Naive thymus-derived CD8-positive, alpha-beta T cell (primary cell): ENCODE measurements at regions not wholly inside any gene's neighbourhood (a gene's known extent, or its start where the extent isn't known, plus 50 kb on each side); places are given as distances from the start of the nearest gene placed in this dataset.

Experiments
- ATAC-seq, 2 donors: fragments of 150-1000 bp; cut with Tn5 transposase in 1 of 2; sonication (Bioruptor Pico), chemical (Tn5 transposase) in 1 of 2; 1 replicate in 1 of 2; 2 replicates in 1 of 2; pipeline ENCODE4 v1.10.0; 2021; ENCODE audit warnings: mild to moderate bottlenecking in 2 of 2, moderate library complexity in 2 of 2
- POLR2A ChIA-PET: fragments of 350-600 bp; sonication (Branson Sonifier 250); formaldehyde crosslinking; loops from one replicate; lab custom pipeline; 2021; ENCODE audit warnings: antibody characterized with exemption; lab: Charles Lee
- DNase-seq, 10 donors: peaks; one replicate each; pipeline versions ENCODE4 v3.0.0 to v3.0.0-alpha.2; 2020 to 2022
- H3K27ac Mint-ChIP-seq, 10 donors: one replicate each; pipeline ENCODE4 v1.8.0; 2020 to 2022; ENCODE audit warnings: mild to moderate bottlenecking in 10 of 10, mixed read lengths in 10 of 10, moderate library complexity in 4 of 10, inconsistent platforms in 1 of 10
- H3K27me3 Mint-ChIP-seq, 5 donors: one replicate each; pipeline ENCODE4 v1.8.0; 2021 to 2022; ENCODE audit warnings: mixed read lengths in 5 of 5
- H3K36me3 Mint-ChIP-seq, 3 donors: one replicate each; pipeline ENCODE4 v1.8.0; 2020 to 2022; ENCODE audit warnings: mixed read lengths in 3 of 3, mild to moderate bottlenecking in 2 of 3, inconsistent platforms in 1 of 3
- H3K4me1 Mint-ChIP-seq, 4 donors: one replicate each; pipeline ENCODE4 v1.8.0; 2021 to 2022; ENCODE audit warnings: mixed read lengths in 4 of 4
- H3K4me3 Mint-ChIP-seq, 10 donors: one replicate each; pipeline ENCODE4 v1.8.0; 2020 to 2022; ENCODE audit warnings: mild to moderate bottlenecking in 10 of 10, mixed read lengths in 10 of 10, moderate library complexity in 6 of 10, inconsistent platforms in 1 of 10
- H3K9me3 Mint-ChIP-seq, 9 donors: one replicate each; pipeline ENCODE4 v1.8.0; 2020 to 2022; ENCODE audit warnings: mixed read lengths in 9 of 9, mild to moderate bottlenecking in 3 of 9, inconsistent platforms in 1 of 9, moderate library complexity in 1 of 9

DNA sequence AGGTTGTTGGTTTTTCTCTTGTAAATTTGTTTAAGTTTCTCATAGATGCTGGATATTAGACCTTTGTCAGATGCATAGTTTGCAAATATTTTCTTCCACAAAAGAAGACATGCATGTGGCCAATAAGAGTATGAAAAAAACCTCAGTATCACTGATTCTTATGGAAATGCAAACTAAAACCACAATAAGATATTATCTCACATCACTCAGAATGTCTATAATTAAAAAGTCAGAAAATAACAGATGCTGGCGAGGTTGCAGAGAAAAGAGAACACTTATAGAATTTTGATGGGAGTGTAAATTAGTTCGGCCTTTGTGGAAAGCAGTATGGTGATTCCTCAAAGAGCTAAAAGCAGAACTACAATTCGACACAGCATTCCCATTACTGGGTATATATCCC, 1355.6 kb downstream of the FAM133A start:
- H3K27me3 Mint-ChIP-seq: no peaks in the 10 kb centered on the region
- H3K4me3 Mint-ChIP-seq: no peak overlapping the region
- no peak overlapping the region for H3K27ac Mint-ChIP-seq
- H3K36me3 Mint-ChIP-seq: no peaks in the 10 kb centered on the region
- no peak for DNase-seq
- ATAC-seq: no peak
- H3K9me3 Mint-ChIP-seq: peaks cover 0 to 13% (median 4%) of the 10 kb centered on the region in 9 donors
- POLR2A ChIA-PET: no interaction called here
- H3K4me1 Mint-ChIP-seq: no peaks in the 10 kb centered on the region

DNA sequence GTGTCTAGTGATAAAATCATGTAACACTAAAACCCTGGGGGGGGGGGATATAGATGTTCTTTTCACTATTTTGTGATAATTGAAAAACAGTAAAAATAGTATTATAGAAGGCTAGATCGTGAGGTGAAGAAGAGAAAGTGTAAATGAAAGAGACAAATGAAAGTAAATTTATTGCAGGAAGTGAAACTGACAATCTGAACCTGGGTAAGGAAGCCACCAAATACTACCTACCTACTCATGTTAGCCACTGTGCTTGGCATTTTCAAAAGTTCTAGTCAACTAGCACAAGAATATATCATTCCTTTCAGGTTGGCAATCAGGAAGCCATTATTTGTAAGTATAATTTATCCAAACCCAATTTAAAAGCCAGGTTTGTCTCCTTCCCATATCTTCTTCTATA, 1366.1 kb downstream of the FAM133A start:
- H3K4me3 Mint-ChIP-seq: no peak overlapping the region
- no peak overlapping the region for H3K27ac Mint-ChIP-seq
- no peak for DNase-seq
- ATAC-seq: no peak
- H3K36me3 Mint-ChIP-seq: peaks cover 0 to 5% (median 0%) of the 10 kb centered on the region in 3 donors
- H3K27me3 Mint-ChIP-seq: no peaks in the 10 kb centered on the region
- peaks cover 0 to 3% (median 0%) of the 10 kb centered on the region in 9 donors for H3K9me3 Mint-ChIP-seq
- POLR2A ChIA-PET: no interaction called here
- H3K4me1 Mint-ChIP-seq: no peaks in the 10 kb centered on the region

DNA sequence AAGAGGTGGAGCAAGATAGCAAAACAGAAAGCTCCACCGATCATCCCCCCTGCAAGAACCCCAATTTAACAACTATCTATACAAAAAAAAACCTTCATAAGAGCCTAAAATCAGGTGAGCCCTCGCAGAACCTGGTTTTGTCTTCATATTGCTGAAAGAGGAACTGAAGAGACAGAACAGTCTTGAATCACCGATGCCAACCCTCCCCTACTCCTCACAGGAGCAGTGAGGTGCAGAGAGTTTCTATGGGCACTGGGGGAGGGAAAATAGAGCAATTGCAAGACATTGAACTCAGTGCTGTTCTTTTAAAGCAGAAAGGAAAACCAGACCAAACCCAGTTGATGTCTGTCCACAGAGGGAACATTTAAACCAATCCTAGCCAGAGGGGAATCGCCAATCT, 1370.3 kb downstream of the FAM133A start:
- no peaks in the 10 kb centered on the region for H3K4me1 Mint-ChIP-seq
- no peak overlapping the region for H3K27ac Mint-ChIP-seq
- no peak overlapping the region for H3K4me3 Mint-ChIP-seq
- H3K9me3 Mint-ChIP-seq: peaks cover 0 to 9% (median 0%) of the 10 kb centered on the region in 9 donors
- POLR2A ChIA-PET: no interaction called here
- no peaks in the 10 kb centered on the region for H3K27me3 Mint-ChIP-seq
- DNase-seq (no peak), ATAC-seq (no peak)
- H3K36me3 Mint-ChIP-seq: no peaks in the 10 kb centered on the region

DNA sequence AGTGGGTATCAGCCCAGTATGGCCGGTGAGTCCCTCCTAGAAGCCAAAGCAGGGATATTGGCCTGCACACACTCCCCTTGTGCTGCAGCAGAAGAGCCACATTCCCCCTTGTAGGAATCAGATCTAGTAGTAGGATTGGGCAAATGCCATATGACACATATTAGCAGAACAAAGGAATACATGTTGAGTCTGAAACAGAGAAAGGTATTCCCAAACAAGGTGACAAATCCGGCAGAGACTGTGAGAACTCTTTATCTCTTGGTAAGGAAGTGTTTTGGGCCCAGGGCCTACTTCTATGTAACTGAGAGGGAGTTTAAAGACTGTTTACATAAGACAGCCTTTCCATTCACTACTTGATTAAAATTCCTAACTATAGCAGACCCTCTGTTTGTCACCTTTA, 1382.0 kb downstream of the FAM133A start:
- POLR2A ChIA-PET: no interaction called here
- Mint-ChIP-seq H3K27ac (no peak overlapping the region), H3K4me3 (no peak overlapping the region), H3K4me1 (no peaks in the 10 kb centered on the region), H3K36me3 (no peaks in the 10 kb centered on the region), H3K9me3 (no peaks in the 10 kb centered on the region), H3K27me3 (no peaks in the 10 kb centered on the region)
- ATAC-seq (no peak), DNase-seq (no peak)

DNA sequence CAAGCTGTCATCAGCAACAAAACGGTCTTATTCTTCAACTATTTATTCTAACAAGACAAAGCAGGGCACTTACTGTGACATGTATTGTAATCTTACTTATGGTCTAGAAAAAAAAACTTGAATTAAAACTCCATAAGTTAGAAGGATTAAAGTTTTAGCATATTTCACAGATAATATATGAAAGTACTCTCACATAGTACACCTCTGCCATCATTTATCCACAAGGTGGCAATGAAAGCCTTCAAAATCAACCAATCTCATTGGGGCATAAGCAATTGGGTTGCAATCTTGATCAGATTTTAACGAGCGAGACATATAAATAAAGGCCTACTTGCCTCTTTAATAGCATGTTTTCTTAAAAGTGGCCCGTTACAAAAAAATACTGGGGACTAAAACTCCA, 1382.9 kb downstream of the FAM133A start:
- H3K4me1 Mint-ChIP-seq: no peaks in the 10 kb centered on the region
- no peaks in the 10 kb centered on the region for H3K9me3 Mint-ChIP-seq
- H3K4me3 Mint-ChIP-seq: no peak overlapping the region
- no peak overlapping the region for H3K27ac Mint-ChIP-seq
- no peaks in the 10 kb centered on the region for H3K36me3 Mint-ChIP-seq
- ATAC-seq: no peak
- no peaks in the 10 kb centered on the region for H3K27me3 Mint-ChIP-seq
- no peak for DNase-seq
- POLR2A ChIA-PET: no interaction called here

DNA sequence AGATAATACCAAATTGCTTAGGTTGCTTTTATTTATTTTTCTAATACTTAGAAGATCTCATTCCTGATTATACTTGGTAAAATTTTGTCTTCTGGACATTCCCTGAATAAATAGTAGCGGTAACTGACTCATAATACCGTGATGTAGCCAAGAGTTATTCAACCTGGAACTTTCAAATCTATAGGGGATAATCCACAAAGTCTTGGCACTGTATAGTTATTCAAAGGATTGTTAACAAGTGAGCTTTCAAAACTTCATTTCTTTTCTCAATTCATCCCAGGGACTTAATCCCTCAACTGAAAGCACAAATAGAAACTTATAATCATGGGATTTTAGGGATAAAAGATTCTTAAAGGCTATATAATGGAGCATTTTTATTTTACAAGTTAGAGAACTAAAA, 1383.3 kb downstream of the FAM133A start:
- no peaks in the 10 kb centered on the region for H3K9me3 Mint-ChIP-seq
- no peak for DNase-seq
- H3K4me3 Mint-ChIP-seq: no peak overlapping the region
- ATAC-seq: no peak
- H3K27ac Mint-ChIP-seq: no peak overlapping the region
- no peaks in the 10 kb centered on the region for H3K27me3 Mint-ChIP-seq
- no peaks in the 10 kb centered on the region for H3K36me3 Mint-ChIP-seq
- POLR2A ChIA-PET: no interaction called here
- no peaks in the 10 kb centered on the region for H3K4me1 Mint-ChIP-seq

DNA sequence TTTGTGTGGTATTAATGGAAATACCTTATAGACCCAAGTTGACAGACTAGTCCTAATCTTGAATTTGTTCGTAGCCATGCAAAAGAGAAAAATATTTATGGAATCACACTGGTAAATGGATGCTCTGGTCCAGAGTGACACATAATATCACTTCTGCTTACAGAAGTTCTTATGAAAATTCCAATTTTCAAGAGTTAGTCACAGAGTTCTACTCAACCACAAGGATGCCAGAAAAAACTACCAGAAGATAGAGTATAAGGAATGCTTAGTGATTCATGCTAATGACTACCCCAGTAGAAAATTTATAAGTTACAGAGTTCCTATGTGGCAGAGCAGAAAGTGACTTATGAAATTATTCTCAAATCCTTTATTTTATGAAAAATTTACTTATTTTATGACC, 1384.8 kb downstream of the FAM133A start:
- H3K4me1 Mint-ChIP-seq: no peaks in the 10 kb centered on the region
- no peaks in the 10 kb centered on the region for H3K27me3 Mint-ChIP-seq
- no peaks in the 10 kb centered on the region for H3K36me3 Mint-ChIP-seq
- H3K27ac Mint-ChIP-seq: no peak overlapping the region
- DNase-seq (no peak), ATAC-seq (no peak)
- no peak overlapping the region for H3K4me3 Mint-ChIP-seq
- POLR2A ChIA-PET: no interaction called here
- no peaks in the 10 kb centered on the region for H3K9me3 Mint-ChIP-seq

DNA sequence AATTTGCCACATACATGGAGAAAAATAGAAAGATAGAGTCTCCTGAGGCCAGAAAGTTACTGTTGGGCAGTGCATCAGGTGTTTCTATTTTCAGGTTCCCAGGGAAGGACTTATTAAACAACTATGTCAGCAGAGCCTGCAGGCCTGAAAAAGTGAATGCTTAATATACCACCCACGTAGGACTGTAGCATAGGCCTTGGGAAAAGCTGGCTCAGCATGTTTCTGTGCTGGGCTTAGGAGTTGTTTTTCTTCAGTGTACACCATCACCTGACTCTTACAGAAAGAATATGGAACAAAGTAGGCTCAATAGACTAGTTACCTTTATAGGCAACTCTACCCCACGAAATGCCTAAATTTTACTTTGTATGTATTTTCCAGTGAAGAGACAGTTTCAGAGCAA, 1385.9 kb downstream of the FAM133A start:
- H3K4me1 Mint-ChIP-seq: no peaks in the 10 kb centered on the region
- ATAC-seq (no peak), DNase-seq (no peak)
- no peak overlapping the region for H3K27ac Mint-ChIP-seq
- H3K27me3 Mint-ChIP-seq: no peaks in the 10 kb centered on the region
- H3K4me3 Mint-ChIP-seq: no peak overlapping the region
- POLR2A ChIA-PET: no interaction called here
- no peaks in the 10 kb centered on the region for H3K9me3 Mint-ChIP-seq
- H3K36me3 Mint-ChIP-seq: no peaks in the 10 kb centered on the region

DNA sequence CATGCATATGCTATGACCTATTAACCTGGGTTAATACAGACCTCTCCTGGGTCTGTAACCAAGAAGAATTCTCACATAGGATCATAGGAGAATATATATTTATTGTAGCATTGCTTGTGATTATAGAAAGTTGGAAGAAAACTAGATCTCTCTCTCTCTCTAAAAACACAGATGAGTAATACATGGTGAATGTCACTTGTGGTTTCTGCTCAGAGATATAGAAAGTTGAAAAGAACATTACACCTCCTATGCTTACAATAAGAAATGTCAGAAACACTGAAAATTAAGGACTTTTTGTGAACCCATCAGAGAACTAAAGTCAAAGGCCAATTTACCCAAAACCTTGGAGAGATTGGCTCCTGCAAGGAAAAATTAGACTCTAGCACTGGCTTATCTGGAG, 1389.5 kb downstream of the FAM133A start:
- Mint-ChIP-seq H3K4me1 (no peaks in the 10 kb centered on the region), H3K4me3 (no peak overlapping the region), H3K27ac (no peak overlapping the region), H3K36me3 (no peaks in the 10 kb centered on the region), H3K9me3 (no peaks in the 10 kb centered on the region), H3K27me3 (no peaks in the 10 kb centered on the region)
- ATAC-seq (no peak), DNase-seq (no peak)
- POLR2A ChIA-PET: no interaction called here

DNA sequence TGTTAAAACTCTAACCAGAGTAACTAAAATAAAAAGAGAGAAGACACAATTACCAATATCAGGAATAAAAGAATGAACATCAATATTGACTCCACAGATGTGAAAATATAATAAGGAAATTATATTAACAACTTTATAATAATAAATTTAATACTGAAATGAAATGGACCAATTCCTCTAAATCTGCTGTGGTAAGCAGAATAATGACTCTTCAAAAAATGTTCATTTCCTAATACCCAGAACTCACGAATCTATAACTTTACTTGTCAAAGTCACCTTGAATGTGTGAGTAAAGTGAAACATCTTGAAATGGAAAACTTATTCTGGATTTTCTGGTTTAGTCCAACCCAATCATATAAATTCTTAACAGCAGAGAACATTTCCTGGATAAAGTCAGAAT, 1391.1 kb downstream of the FAM133A start:
- Mint-ChIP-seq H3K4me1 (no peaks in the 10 kb centered on the region), H3K9me3 (no peaks in the 10 kb centered on the region), H3K27ac (no peak overlapping the region), H3K36me3 (no peaks in the 10 kb centered on the region), H3K27me3 (no peaks in the 10 kb centered on the region), H3K4me3 (no peak overlapping the region)
- no peak for ATAC-seq
- POLR2A ChIA-PET: no interaction called here
- no peak for DNase-seq

DNA sequence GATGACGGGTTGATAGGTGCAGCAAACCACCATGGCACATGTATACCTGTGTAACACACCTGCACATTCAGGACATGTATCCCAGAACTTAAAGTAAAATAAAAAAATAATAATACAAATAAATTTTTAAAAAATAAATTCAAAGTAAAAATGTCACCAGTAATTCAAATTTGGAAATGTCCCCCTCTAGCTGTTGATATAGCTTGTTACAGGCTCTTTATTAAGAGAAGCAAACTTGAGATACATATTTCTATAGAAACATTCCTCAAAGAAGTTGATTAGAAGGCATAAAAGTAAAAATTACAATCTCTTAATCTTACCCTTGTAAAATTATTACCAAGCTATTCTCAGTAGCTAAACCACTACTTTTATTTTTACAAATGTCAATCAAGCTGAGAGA, 1397.0 kb downstream of the FAM133A start:
- peaks cover 0 to 3% (median 0%) of the 10 kb centered on the region in 9 donors for H3K9me3 Mint-ChIP-seq
- POLR2A ChIA-PET: no interaction called here
- ATAC-seq (no peak), DNase-seq (no peak)
- no peaks in the 10 kb centered on the region for H3K4me1 Mint-ChIP-seq
- H3K36me3 Mint-ChIP-seq: no peaks in the 10 kb centered on the region
- no peaks in the 10 kb centered on the region for H3K27me3 Mint-ChIP-seq
- H3K4me3 Mint-ChIP-seq: no peak overlapping the region
- no peak overlapping the region for H3K27ac Mint-ChIP-seq

DNA sequence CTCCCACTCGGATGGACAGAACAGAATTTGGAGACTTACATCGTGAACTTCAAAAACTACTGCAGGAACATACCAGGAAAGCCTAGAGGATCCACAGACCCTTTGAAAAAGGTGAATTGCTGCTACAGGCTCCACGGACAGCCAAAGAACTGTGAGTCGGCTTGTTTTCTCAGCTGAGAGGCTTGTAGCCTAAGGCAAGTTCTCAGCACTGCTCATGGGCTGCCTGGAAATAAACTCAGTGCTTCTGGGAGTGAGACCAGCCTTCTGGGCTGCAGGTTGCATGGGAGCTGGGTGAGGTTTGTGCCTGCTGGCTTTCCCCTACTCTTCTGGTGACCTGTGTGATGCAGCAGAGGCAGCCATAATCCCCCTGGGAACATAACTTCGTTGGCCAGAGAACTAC, 1397.6 kb downstream of the FAM133A start:
- Mint-ChIP-seq H3K4me3 (no peak overlapping the region), H3K36me3 (no peaks in the 10 kb centered on the region), H3K9me3 (peaks cover 0 to 3% (median 0%) of the 10 kb centered on the region in 9 donors), H3K27me3 (no peaks in the 10 kb centered on the region), H3K27ac (no peak overlapping the region), H3K4me1 (no peaks in the 10 kb centered on the region)
- no peak for DNase-seq
- ATAC-seq: no peak
- POLR2A ChIA-PET: no interaction called here

DNA sequence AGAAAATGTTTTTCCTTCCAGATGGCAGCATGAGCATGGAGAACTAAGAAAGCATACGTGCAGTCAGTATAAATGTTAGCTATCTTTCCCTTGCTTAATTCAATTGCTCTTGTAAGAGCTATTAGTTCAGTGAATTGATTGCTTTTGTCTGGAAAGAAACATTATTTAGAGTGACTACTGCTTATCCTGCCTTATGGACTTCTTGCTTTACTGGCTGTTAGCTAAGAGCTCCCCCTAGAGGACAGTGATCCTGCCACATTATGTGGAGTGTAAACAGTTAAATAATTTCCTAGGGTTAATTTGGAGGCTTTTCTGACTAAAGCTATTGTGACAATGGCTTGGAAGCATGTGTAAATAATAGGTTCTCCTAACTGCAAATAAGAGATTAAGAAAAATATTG, 1402.4 kb downstream of the FAM133A start:
- ATAC-seq: no peak
- H3K4me1 Mint-ChIP-seq: no peaks in the 10 kb centered on the region
- H3K27me3 Mint-ChIP-seq: no peaks in the 10 kb centered on the region
- DNase-seq: no peak
- peaks cover 0 to 8% (median 0%) of the 10 kb centered on the region in 9 donors for H3K9me3 Mint-ChIP-seq
- H3K36me3 Mint-ChIP-seq: no peaks in the 10 kb centered on the region
- H3K27ac Mint-ChIP-seq: no peak overlapping the region
- POLR2A ChIA-PET: no interaction called here
- no peak overlapping the region for H3K4me3 Mint-ChIP-seq

DNA sequence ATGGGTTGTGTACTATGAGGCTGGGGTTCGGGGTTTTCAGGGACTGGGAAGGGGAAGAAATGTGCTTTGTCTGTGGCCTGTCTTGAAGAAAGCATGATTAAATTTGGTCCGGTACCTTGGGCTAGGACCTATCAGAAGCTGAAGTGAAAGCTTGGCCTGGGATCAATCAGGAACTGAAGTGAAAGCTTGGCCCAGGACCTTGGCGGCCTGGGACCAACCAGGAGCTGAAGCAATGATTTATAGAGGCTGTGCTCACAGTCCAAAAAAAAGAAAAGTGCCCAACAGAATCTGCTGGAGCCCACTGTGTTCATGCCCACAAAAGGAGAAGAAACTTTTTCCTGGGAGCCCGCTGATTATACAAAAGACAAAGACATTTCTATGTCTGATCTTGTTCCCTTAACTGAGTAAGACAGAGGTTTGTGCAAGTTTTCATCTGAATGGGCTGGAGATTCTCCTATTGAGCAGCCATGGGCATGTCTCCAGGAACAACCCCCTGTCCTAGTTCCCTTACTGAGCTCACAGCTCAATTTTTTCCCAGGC, 1427.9 kb downstream of the FAM133A start:
- H3K4me1 Mint-ChIP-seq: no peaks in the 10 kb centered on the region
- no peak overlapping the region for H3K27ac Mint-ChIP-seq
- ATAC-seq (no peak), DNase-seq (no peak)
- H3K9me3 Mint-ChIP-seq: peaks cover 0 to 10% (median 0%) of the 10 kb centered on the region in 9 donors
- POLR2A ChIA-PET: no interaction called here
- no peak overlapping the region for H3K4me3 Mint-ChIP-seq
- H3K27me3 Mint-ChIP-seq: no peaks in the 10 kb centered on the region
- H3K36me3 Mint-ChIP-seq: no peaks in the 10 kb centered on the region
